ENCODE measurements at regions not wholly inside any gene's neighbourhood (a gene's known extent, or its start where the extent isn't known, plus 50 kb on each side); places are given as distances from the start of the nearest gene placed in this dataset.

DNA sequence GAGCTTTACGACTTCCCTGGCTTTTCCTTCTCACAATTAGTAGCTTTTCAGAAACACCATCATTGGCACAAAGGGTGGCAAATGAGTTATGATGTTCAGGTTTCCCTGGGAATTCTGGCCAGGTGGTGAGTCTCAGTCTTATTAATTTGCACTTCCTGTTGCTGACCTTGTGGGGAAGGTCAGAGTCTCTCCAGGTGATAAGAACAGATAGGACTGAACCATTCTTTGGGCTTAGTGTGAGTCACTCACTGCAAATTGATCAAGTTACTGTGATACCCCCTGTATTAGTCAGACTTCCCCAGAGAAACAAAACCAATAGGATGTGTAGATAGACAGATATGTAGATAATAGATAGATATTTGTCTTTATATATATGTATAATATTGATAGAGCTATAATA is 53.8 kb upstream of the RANBP3L start:
- no peak for DNase-seq (ENCODE audit: low read depth in 1 of 2, low spot score in 1 of 2)

DNA sequence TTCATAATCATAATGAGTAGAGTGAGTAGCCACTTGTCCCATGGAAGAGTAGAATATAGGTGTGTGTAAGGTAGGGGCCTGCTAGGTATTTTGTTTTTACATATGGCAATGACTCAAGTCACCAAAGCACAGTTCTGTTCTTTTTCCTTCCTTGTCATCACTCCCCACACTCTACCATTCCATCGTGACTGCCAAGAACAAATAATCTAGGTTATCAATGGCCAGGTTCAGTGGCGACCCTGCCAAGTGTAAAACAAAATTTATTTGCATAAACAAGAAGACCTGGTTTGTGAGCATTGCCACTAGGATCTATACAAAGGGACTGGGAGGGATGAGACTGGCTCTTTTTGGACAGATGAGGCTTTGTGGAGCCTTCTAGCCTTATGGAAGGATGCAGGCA is 55.2 kb upstream of the RANBP3L start:
- DNase-seq (ENCODE audit: low read depth in 1 of 2, low spot score in 1 of 2): no peak

DNA sequence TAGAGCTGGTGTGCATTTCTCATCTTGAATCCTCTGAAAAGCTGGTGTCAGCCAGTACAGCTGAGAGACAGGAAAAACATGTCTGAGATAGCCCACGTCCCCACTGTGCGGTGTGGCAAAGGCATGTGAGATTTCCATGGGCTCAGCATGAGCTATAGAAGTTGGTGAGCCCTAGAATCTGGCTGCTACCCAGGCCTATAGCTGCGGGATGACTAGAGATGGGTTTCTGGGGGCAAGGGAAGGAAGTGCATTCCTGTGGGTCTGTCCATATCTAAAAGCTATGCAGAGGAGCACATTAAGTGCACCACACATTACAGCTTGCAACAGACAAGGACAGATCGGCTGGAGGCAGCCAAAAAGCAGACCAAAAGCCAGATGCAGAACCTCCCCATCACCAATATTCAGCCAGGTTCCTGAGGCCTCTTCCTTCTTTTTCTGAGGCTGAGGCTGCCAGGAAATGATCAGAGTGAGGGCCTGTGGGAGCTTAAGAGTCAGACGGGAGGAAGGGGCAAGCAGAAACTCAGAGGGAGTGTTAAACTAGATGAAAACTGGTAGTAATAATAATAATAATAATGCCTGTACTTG is 55.8 kb upstream of the RANBP3L start:
- no peak for DNase-seq (ENCODE audit: low read depth in 1 of 2, low spot score in 1 of 2)

DNA sequence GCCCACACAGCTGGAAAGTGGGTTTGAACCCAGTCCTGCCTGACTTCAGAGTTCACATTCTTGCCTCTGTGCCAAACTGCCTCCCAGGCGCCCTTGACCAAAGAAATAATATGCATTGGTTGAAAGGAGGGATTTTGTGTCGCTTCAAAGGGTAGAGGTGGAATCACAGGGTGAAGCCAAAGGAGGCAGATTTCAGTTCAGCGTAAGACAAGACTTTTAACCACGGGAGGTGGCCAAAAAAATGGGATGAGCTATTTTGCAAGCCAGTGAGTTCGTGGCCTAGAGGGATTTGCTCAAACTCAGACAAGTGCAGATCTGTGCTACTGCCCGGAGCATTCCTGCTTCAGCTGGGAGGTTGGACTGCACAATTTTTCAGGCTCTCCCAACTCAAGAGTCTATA is 57.6 kb upstream of the RANBP3L start:
- no peak for DNase-seq (ENCODE audit: low read depth in 1 of 2, low spot score in 1 of 2)

DNA sequence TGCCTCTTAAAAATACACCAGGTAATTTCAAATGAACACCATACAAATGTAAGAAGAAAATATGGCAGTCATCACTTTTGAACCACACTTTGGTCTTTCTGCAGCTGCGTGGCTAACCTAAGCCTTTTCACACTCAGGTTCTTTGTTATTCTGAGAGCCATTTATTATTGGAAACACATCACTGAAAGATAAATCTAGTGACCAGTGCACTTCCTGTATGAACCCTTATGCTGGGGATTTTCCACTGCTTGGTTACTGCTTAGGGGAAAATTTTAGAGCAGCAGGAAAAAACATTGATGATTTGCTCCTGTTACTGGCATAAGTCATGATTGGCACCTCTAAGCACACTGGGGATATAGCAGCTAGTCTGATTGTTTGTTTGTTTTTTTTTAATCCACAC is 58.6 kb upstream of the RANBP3L start:
- no peak for DNase-seq (ENCODE audit: low read depth in 1 of 2, low spot score in 1 of 2)

DNA sequence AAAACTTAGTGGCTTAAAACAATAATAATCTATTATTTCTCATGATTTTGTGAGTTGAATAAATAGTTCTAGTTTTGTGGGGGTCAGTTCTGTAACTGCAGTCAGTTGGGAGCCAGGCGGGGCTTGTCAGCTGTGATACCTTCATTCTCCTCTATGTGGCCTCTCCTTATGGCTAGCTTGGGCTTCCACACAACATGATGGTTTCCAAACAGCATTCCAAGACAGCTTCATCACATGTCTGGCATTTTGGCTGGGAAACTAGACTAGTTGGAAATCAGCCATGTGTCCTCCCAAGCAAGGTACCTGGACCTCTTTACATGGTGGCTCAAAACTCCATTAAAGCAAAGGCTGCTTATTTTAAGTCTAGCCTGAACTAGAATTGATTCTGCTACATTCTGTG is 61.4 kb upstream of the RANBP3L start:
- no peak for DNase-seq (ENCODE audit: low read depth in 1 of 2, low spot score in 1 of 2)

DNA sequence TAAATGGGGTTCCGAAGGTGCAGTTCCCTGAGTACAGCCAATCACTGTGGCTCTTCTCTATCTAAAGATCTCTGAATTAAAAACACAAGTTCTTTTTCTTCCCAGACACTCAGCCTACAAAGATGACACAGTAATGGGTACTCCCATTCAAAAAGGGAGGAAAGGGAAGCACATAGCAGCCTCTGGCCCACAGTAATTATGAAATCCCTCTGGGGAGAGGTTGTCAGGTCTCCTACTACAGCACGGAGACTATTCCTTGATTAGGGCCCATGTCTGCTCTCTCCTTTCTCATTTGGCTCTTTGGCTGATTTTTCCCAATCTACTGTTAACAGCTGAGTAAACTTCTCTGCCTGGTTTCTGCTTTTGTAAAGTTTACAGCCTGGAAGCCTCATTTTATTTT is 62.0 kb upstream of the RANBP3L start:
- no peak for DNase-seq (ENCODE audit: low read depth in 1 of 2, low spot score in 1 of 2)

DNA sequence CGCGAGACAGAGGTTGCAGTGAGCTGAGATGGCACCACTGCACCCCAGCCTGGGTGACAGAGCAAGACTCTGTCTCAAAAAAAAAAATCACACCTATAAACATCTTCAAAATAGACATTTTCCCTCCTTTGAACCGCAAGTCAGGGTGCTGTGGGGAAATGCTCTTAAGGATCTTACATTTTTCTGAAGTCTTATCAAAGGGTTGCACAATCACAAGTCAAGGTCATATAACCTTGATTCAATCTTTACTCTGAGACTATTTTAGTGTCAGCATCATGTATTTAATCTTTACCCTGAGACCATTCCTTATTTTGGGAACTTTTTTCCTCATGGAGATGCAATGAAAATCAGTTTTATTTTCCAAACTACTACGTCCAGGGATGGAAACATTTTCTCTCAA is 62.8 kb upstream of the RANBP3L start:
- DNase-seq (ENCODE audit: low read depth in 1 of 2, low spot score in 1 of 2): no peak

DNA sequence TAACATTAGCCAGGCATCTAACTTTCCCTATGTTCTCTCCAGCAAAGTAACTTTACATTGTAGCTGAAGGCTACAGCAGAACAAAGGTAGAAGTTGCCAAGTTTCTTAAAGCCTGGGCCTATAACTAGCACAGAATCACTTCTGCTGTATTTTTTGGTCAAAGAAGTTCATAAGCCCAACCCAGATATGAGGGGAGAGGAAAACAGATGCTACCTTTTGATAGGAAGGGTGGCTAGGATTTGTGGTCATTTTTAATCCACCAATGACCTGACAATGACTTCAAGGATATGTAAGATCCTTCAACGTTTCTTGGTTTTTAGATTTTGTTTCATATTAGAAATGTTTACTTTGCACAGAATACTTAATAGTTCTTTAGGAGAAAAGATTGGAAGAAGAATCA is 64.2 kb upstream of the RANBP3L start:
- DNase-seq (ENCODE audit: low read depth in 1 of 2, low spot score in 1 of 2): no peak

DNA sequence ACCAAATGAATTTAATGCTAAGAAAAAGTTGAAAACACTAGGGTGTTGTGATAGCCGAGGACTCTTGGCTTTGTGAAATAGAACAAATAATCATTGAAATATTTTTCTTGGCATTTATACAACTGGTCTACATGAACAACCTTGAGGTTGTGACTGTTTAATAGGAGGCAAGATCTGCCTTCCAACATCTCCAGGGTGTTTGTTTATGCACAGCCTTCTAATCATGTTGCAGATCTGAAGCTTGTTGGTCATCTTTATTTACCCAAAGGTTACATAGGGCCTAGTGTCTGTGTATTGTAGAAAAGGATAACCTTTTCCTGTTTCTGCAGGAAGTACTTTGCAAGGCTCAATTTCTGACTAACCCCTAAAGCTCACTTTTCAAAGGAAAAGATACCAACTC is 65.2 kb upstream of the RANBP3L start:
- DNase-seq (ENCODE audit: low read depth in 1 of 2, low spot score in 1 of 2): no peak

DNA sequence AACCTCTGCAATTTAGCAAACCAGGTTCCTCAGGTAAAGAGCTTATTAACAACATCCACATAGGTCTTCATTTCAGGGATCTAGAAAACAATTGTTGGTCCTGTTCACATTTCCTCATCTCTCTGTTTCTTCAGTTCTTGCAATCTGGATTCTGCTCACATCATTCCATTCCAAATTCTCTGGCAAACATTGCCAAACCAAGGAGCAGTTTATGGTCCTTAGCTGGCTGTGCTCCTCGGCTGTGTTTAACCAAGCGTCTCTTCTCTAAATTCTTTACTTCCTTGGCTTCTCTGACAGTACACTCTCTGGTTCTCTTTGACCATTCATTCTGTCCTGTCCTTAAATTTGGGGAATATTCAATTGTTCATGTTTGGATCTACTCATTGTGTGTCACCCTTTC is 65.8 kb upstream of the RANBP3L start:
- DNase-seq (ENCODE audit: low read depth in 1 of 2, low spot score in 1 of 2): no peak

DNA sequence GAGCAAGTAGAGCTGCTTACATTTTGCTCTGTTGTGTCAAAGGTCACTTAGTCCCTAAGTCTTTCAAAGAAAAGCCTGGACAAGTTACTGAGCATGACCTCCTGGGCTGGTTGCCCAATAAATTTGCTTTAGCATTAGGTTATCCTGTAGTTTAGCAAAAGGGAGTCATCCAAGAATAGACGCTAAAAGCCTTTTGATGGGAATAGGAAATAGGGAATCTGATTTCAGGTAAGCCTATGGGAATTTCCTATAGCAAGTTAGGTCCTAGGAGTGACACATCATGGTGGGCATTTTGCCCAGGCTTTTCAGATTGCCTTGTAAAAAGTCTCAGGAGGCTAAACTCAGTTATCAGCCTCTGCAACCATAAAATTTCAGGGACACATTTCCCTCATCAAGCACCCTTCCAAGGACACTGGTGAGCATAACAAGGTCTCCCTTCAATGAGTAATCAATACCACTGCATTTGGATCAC is 67.6 kb upstream of the RANBP3L start:
- no peak for DNase-seq (ENCODE audit: low read depth in 1 of 2, low spot score in 1 of 2)

DNA sequence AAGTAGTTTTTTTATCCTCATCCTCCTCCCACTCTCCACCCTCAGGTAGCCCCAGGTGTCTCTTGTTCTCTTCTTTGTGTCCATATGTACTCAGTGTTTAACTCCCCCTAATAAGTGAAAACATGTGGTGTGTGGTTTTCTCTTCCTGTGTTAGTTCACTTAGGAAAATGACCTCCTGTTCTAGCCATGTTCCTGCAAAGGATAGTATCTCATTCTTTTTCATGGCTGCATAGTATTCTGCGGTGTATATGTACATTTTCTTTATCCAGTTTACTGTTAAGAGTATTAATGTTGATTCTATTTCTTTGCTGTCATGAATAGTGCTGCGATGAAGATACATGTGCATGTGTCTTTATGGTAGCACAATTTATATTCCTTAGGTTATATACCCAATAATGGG is 68.4 kb upstream of the RANBP3L start:
- DNase-seq (ENCODE audit: low read depth in 1 of 2, low spot score in 1 of 2): no peak

DNA sequence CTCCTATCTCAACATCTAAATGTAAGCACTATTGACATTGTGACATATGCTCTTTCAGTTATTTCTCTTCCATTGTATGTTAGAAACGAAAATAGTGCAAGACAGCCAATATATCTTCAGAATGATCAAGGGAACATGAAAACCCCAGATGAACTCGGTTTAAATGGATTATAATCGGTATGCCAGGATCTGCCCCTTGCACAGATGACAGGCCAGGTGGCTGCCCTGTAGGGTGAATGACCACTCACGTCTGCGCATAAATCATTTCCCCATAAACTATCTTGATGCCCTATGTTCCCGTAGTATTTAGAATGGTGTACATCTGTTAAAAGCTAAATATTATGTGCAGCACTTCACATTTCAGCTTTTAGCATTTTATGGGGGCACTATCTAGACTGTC is 69.7 kb upstream of the RANBP3L start:
- no peak for DNase-seq (ENCODE audit: low read depth in 1 of 2, low spot score in 1 of 2)

DNA sequence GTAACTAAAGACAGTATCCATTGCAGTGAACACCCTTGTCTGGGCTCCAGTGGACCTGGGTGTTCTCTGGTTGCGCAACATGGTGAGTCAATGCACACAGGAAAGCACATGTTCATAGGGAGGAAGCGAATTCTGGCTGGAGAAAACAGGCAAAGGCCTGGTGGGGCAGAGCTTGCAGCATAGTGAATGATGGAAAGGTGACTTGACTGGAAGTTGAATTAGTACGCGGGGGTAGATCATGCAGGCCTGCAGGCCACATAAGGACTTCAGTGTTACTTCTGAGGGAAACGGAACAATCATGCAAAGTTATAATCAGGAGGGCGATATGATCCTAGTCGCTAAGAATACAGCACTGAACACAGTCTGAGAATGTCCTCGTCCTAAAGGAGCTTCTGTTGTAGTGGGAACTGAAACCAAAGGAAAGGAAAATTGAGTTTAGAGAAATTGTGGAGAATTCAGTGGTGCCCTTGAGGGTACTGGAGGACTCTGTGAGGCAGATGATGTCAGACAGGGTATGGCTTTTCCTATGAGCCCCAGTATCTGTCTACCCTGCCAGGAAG is 71.9 kb upstream of the RANBP3L start:
- no peak for DNase-seq (ENCODE audit: low read depth in 1 of 2, low spot score in 1 of 2)

DNA sequence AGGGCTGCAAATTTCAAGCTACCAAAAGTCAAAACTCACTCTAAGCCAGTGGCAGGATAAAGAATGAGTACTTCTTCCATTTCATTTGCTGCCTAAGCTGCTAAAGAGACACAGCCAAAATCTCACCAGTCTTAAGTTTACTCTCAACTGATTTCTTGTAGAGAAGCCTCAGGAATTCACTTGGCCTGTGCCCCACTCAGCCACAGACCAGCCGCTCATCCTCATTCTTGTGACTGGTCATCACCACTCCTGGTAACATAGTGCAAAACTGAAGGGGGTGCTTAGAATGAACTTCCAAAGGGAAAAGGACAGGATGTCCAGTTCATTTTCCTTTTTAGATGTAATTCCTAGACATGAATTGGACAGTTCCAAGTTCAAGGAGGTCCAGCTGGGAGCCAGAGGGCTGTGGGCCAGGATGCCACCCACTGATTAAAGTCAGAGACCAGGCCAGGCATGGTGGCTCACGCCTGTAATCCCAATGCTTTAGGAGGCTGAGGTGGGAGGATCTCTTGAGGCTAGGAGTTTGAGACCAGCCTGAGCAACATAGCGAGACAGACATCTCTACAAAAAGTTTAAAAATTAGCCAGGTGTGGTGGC is 72.7 kb upstream of the RANBP3L start:
- DNase-seq (ENCODE audit: low read depth in 1 of 2, low spot score in 1 of 2): no peak

DNA sequence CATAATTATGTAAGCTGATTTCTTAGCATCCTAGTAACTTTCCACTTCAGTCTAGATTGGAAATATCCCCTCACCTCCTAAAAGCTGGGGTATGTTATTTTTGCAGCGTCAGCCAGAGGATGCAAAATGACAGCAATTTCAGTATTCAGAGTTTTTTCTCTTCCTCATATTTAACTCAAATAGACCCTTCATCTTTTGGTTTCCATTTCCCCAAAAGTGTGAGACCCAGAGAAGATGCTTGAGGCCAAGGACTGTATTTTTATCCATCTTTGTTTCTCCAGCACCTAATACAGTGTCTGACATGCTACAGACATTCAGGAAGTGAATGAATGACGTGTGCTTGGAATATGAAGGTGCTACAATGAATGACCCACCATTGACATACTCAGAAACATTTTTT is 75.5 kb upstream of the RANBP3L start:
- no peak for DNase-seq (ENCODE audit: low read depth in 1 of 2, low spot score in 1 of 2)

DNA sequence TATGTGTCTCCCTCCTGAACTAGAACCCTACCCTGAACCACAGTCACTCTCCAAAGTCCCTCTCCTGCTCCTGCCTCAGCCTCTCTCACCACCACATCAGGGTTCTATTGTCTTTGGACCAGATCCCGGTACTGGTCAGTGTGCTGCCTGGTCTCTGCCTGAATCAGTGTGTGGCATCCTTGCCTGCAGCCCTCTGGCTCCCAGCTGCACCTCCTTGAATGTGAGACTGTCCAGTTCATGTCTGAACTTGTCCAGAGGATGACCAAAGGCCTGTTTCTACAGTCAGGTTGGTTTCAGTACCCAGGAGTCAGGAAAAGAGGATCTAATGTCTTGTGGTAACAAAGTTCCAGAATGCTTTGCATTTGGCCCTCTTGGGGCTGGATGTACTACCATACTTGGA is 76.8 kb upstream of the RANBP3L start:
- no peak for DNase-seq (ENCODE audit: low read depth in 1 of 2, low spot score in 1 of 2)

DNA sequence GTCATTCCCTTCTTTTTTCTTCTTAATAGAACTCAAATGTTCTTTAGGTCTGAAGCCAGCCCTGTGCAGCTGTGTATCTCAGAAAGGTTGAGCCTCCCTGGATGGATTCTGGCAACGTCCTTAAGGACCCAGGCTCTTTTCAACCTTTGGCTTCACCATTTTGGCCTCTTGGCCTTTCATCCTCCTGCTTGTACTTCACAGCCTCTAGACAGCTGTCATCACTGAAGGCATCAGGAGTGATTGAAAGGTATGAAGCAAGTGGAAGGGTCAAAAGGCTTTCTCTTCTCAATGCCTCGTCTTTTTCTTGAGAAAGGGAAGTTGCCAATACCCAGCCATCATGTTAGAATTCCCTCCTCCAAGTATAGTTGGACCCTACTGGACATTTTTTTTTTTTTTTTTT is 81.2 kb upstream of the RANBP3L start:
- no peak for DNase-seq (ENCODE audit: low read depth in 1 of 2, low spot score in 1 of 2)

DNA sequence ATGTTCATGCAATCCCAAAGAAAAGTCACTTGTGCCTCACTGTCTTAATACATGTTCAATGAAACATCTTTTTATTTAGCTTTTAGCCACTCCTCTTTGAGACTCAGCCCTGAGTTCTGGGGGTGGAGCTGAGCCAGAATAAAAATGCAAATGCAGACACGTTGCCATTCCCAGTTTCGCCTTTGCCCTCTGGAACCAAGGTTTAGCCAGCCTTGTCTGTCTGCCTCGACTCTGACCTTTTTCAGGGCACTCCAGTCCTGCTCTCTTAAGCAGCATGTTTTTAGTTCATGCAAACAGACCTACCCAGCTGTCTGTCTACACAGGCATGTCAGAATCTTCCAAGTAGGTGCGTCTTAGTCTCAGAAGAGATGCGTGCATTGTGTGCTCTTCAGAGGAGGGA is 82.2 kb upstream of the RANBP3L start:
- DNase-seq (ENCODE audit: low read depth in 1 of 2, low spot score in 1 of 2): no peak

DNA sequence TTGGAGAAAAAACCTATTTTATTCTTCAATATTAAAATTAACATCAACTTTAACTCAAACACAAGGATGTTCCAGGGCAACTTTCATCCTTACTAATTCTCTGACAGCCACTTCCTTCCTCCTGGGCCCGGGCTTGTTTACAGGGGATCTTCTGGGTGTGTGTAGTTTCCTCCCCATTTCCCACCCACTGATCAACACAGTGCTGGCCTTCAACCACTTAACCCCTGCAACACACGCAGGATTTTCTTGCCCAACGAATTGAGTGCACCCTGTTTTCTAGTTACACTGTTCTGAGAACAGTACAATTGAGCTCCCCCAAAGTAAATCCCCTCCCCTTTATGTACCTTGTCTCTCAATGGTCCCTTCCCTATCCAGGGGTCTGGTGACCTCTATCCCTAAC is 83.1 kb upstream of the RANBP3L start:
- DNase-seq (ENCODE audit: low read depth in 1 of 2, low spot score in 1 of 2): no peak

DNA sequence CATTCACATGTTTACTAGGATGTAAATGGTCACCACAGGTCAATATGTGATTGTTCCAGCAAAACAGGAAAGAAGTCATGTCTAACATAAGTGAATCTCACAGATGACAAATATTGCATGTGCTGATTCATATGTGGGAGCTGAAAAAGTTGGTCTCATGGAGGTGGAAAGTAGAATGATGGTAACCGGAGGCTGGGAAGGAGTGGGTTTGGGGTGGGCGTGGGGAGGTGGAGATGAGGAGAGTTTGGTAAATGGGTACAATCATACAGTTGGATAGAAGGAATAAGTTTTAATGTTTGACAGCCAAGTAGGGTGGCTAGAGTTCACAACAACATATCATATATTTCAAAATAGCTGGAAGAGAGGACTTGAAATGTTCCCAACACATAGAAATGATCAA is 83.8 kb upstream of the RANBP3L start:
- DNase-seq (ENCODE audit: low read depth in 1 of 2, low spot score in 1 of 2): no peak

DNA sequence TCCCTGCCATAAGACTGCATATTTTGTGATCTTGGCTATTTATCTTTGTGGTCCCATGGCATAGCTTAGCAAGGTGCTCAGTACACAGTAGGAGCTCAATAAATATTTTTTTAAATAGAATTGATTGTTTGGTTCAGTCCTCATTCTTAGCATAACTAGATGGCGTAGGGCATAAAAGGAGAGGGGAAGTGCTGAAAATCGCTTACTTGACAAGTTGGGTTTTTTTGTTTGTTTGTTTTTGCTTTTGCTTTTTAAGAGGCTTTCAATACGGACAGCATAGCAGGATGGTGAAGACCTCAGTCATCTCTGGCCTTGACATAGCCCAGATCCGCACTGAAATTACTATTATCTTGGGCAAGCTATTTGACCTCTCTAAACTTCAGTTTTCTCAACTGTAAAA is 86.6 kb upstream of the RANBP3L start:
- no peak for DNase-seq (ENCODE audit: low read depth in 1 of 2, low spot score in 1 of 2)
